ENCODE measurements at regions not wholly inside any gene's neighbourhood (a gene's known extent, or its start where the extent isn't known, plus 50 kb on each side); places are given as distances from the start of the nearest gene placed in this dataset.

DNA sequence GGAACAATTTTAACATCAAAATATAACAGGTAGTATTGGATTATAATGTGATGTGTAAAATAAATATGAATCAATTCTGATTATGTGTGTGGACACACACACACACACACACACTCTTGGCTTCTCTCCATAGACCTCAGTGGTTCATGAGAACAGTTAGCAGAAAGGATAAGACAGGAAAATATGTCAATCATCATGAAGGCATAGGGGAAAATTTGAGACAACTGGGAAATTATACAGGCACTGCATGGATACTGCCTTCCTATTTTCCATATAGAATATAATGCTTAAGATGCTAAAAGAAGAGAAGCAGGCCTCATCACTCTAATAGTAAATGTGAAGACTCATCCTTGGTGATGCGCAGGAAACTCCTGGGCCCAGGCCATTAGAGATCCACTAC lies 884.5 kb downstream of the SUCLG1 start:
- TF ChIP-seq, protein P1, sequence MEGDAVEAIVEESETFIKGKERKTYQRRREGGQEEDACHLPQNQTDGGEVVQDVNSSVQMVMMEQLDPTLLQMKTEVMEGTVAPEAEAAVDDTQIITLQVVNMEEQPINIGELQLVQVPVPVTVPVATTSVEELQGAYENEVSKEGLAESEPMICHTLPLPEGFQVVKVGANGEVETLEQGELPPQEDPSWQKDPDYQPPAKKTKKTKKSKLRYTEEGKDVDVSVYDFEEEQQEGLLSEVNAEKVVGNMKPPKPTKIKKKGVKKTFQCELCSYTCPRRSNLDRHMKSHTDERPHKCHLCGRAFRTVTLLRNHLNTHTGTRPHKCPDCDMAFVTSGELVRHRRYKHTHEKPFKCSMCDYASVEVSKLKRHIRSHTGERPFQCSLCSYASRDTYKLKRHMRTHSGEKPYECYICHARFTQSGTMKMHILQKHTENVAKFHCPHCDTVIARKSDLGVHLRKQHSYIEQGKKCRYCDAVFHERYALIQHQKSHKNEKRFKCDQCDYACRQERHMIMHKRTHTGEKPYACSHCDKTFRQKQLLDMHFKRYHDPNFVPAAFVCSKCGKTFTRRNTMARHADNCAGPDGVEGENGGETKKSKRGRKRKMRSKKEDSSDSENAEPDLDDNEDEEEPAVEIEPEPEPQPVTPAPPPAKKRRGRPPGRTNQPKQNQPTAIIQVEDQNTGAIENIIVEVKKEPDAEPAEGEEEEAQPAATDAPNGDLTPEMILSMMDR (conservative IDR thresholded peaks at IDR 0.05): no peak

DNA sequence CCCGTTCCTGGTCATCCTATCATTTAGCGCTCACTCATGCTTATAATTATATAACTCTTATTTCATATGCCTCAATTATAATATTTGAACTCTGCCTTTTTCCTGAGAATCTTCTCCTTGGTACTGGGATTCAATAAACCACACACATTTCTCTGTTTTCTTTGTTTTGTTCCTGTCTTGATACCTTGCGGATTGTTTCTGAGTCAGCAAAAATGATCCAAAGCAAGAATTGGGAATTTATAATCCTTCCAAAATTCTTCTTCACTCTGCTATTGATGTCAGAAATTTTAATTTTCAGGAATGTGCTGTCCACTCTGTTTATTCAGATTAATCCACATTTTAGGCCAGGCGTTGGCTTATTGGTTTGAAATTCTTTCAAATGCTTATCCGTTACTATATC lies 886.0 kb downstream of the SUCLG1 start:
- TF ChIP-seq, protein P1 (conservative IDR thresholded peaks at IDR 0.05): no peak

More for the DNA sequence above, 884.5 kb downstream of the SUCLG1 start:
- no peak overlapping the region for H3K27ac ChIP-seq

DNA sequence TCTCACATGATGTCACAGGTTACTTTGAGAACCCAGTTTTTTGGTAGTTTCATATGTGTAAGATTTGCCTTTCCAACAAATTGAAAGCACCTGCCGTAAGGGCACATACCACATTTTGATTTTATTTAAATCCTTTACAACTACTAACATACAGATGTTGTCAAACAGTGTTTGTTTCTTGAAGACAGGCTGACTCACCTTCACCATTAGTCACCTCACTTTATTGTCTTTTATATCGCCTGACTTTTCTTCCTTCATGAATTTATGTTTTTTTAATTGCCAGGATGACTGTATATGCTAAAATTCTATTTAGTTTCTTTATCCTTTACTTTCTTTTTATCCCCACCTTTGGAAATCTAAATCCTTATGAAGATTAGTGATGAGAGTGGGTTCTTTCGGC lies 886.7 kb downstream of the SUCLG1 start:
- TF ChIP-seq, protein P1 (conservative IDR thresholded peaks at IDR 0.05): no peak
- no peak overlapping the region for H3K27ac ChIP-seq

More for the DNA sequence above, 886.0 kb downstream of the SUCLG1 start:
- no peak overlapping the region for H3K27ac ChIP-seq

DNA sequence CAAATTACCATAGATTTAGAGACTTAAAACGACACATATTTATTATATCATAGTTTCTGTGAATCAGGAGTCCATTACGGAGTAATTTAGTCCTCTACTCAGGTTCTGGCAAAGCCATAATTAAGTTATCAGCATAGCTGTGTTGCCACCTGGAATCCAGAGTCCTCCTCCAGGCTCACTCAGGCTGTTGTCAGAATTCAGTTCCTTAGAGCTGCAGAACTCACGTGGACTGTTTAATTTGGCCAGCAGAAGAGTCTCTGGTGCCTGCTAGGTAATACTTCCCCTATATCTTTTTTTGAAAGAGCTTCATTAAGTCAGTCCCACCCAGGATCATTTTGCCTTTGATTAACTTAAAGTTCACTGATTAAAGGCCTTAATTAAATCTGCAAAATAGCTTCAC lies 891.5 kb downstream of the SUCLG1 start:
- TF ChIP-seq, protein P1 (conservative IDR thresholded peaks at IDR 0.05): no peak
- H3K27ac ChIP-seq: no peak overlapping the region

DNA sequence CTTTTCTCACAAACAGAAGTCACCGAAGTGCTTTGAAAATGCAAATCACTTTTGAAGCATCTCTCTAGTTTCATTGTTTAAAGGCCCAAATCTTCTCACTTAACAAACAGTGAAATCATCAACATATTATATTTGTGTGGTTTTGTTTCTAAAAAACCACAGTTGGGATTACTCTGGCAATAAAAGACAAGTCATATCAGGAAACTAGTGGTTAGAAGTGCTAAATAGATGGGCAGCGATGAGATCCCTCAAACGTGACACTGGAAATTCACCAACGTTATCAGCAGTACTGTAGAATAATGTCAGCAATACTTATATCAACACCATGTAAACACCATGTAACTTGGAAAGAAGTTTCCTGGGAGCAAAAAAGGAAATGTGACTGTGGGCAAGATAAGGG lies 893.5 kb downstream of the SUCLG1 start:
- TF ChIP-seq, protein P1 (conservative IDR thresholded peaks at IDR 0.05): no peak
- no peak overlapping the region for H3K27ac ChIP-seq

DNA sequence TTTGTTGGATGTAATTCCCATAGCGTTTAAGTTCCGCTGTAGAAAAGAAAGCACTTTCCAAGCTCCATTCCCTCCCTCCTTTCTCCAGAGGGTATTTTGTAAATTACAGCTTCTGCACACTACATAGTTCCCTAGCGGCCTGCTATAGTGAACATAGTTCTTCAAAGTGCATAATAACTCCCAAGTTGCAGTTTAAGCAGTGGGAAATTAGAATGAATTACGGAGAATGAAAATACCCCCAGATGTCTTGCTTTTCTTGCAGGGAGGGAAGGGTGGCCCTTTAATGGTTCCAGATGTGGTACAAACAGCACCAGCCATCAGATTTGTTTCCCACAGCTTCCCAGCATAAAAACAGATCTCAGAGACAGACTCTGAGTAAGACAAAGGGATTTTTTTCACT lies 893.9 kb downstream of the SUCLG1 start:
- TF ChIP-seq, protein P1 (conservative IDR thresholded peaks at IDR 0.05): no peak
- H3K27ac ChIP-seq: no peak overlapping the region

DNA sequence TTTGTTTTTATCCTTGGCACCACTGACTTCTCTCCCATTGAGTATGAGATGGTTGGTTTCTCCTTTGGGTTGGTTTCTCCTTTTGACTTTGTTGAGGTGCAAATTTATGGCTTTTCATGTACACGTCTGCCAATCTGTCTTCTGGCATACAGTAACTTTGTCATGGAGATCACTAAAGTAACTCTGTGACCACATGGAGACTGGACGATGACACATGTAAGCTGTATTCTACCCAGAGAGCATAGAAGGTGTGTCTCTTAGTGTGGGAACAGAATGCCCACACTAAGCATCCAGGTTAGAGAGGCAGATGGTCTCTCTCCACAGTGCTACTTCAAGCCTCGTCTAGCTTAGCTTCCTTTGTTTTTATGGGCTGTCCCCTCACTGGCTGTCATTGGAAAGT lies 897.5 kb downstream of the SUCLG1 start:
- no peak overlapping the region for H3K27ac ChIP-seq
- TF ChIP-seq, protein P1 (conservative IDR thresholded peaks at IDR 0.05): no peak

DNA sequence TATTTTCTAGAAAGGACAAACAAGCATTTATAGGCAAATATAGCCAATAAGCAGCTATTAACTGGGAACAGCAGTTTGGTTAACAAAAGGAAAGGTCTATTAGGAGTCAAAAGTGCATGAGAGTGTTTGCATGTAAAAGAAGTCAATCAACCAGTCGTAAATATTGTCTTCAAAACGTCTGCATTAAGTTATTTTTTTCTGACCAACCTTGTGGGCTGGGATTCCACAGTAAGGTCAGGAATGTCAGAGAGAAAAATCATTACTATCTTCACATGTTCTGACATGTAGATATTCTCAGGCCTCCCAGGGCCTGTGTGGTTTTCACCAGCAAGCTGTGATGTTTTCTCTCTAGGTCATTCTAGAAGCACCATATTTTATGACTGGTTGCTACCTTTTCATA lies 922.5 kb downstream of the SUCLG1 start:
- no peak overlapping the region for H3K27ac ChIP-seq
- TF ChIP-seq, protein P1 (conservative IDR thresholded peaks at IDR 0.05): no peak

Measured in VCaP (cell line).